GM12878 (cell line): ENCODE measurements at regions not wholly inside any gene's neighbourhood (a gene's known extent, or its start where the extent isn't known, plus 50 kb on each side); places are given as distances from the start of the nearest gene placed in this dataset.

ENCODE experiments used
- BCL11A ChIP-seq: IDR thresholded peaks from 2 replicates; pipeline ENCODE4 v1.6.1; 2011; ENCODE audit warnings: low read depth, low read length
- BHLHE40 ChIP-seq, 2 experiments: fragments of 450-650 bp in 1 of 2; IDR thresholded peaks; 2 replicates each; pipeline ENCODE4 v1.6.1; 2011 to 2017; ENCODE audit warnings: low read depth in 2 of 2, borderline replicate concordance in 1 of 2, improper control_type of control experiment in 1 of 2, low read length in 1 of 2, mild to moderate bottlenecking in 1 of 2
- CHD2 ChIP-seq: IDR thresholded peaks from 2 replicates; pipeline ENCODE4 v1.6.1; 2011; ENCODE audit warnings: low read depth, low read length, improper control_type of control experiment, borderline replicate concordance
- YY1 ChIP-seq: IDR thresholded peaks from 2 replicates; pipeline ENCODE4 v1.6.1; 2011; ENCODE audit warnings: low read depth, mild to moderate bottlenecking, low read length
- TF ChIP-seq, protein P1 (sequence below), 3 experiments: IDR thresholded peaks in 2 of 3; conservative IDR thresholded peaks in 1 of 3; 2 replicates each; pipeline ENCODE4 v1.5.1; 2011; ENCODE audit warnings: low read depth in 3 of 3, low read length in 3 of 3, mild to moderate bottlenecking in 3 of 3, control low read depth in 2 of 3, moderate library complexity in 2 of 3, inconsistent platforms in 1 of 3, mixed read lengths in 1 of 3; ENCODE audit not compliant: control insufficient read depth in 2 of 3, insufficient read depth in 1 of 3; ENCODE audit errors: extremely low read depth in 1 of 3
- TF ChIP-seq, protein P2 (sequence below): IDR thresholded peaks from 2 replicates; pipeline ENCODE4 v1.6.1; 2011; ENCODE audit warnings: low read depth, low read length, improper control_type of control experiment, borderline replicate concordance
- TF ChIP-seq, protein P3 (sequence below): fragments of 450-650 bp; IDR thresholded peaks from 2 replicates; pipeline ENCODE4 v1.6.1; 2017; ENCODE audit warnings: mild to moderate bottlenecking
- TF ChIP-seq, protein P4 (sequence below): fragments of 450-650 bp; formaldehyde crosslinking; IDR thresholded peaks from 2 replicates; pipeline ENCODE4 v1.4.0; 2020; ENCODE audit warnings: mild to moderate bottlenecking, moderate library complexity
- TF ChIP-seq, protein P5 (sequence below): IDR thresholded peaks from 2 replicates; pipeline ENCODE4 v1.6.1; 2012; ENCODE audit warnings: low read depth, low read length, improper control_type of control experiment
- TF ChIP-seq, protein P6 (sequence below): IDR thresholded peaks from 2 replicates; pipeline ENCODE4 v1.6.1; 2012; ENCODE audit warnings: mild to moderate bottlenecking, low read depth, low read length

DNA sequence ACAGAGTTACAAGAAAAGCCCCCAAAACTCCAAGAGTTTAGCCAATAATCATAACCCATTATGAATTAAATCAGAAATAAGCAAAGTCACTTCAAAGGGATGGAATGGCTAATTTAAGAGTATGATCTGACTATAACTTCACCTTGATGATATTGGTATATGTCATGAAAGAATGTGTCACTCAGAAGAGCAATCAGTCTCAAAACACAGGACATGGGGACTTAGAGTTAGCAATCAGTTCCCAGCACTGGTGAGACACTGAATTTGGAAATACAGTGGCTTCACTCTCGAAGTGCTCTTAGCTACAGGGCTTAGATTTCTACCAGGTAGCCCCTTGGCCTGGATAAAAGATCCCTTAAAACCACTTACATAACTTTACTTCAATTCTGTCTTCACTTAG, 65.7 kb upstream of the EXOC1L start:
- TF ChIP-seq, protein P1, sequence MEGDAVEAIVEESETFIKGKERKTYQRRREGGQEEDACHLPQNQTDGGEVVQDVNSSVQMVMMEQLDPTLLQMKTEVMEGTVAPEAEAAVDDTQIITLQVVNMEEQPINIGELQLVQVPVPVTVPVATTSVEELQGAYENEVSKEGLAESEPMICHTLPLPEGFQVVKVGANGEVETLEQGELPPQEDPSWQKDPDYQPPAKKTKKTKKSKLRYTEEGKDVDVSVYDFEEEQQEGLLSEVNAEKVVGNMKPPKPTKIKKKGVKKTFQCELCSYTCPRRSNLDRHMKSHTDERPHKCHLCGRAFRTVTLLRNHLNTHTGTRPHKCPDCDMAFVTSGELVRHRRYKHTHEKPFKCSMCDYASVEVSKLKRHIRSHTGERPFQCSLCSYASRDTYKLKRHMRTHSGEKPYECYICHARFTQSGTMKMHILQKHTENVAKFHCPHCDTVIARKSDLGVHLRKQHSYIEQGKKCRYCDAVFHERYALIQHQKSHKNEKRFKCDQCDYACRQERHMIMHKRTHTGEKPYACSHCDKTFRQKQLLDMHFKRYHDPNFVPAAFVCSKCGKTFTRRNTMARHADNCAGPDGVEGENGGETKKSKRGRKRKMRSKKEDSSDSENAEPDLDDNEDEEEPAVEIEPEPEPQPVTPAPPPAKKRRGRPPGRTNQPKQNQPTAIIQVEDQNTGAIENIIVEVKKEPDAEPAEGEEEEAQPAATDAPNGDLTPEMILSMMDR (IDR thresholded peaks at IDR 0.05 in 2 of 3, conservative IDR thresholded peaks at IDR 0.05 in 1 of 3; ENCODE audit: control insufficient read depth in 2 of 3, extremely low read depth in 1 of 3, insufficient read depth in 1 of 3, low read depth in 3 of 3, low read length in 3 of 3), result no peak
- no peak for TF ChIP-seq CHD2
- TF ChIP-seq, protein P2, sequence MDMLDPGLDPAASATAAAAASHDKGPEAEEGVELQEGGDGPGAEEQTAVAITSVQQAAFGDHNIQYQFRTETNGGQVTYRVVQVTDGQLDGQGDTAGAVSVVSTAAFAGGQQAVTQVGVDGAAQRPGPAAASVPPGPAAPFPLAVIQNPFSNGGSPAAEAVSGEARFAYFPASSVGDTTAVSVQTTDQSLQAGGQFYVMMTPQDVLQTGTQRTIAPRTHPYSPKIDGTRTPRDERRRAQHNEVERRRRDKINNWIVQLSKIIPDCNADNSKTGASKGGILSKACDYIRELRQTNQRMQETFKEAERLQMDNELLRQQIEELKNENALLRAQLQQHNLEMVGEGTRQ, result no peak
- TF ChIP-seq, protein P3, sequence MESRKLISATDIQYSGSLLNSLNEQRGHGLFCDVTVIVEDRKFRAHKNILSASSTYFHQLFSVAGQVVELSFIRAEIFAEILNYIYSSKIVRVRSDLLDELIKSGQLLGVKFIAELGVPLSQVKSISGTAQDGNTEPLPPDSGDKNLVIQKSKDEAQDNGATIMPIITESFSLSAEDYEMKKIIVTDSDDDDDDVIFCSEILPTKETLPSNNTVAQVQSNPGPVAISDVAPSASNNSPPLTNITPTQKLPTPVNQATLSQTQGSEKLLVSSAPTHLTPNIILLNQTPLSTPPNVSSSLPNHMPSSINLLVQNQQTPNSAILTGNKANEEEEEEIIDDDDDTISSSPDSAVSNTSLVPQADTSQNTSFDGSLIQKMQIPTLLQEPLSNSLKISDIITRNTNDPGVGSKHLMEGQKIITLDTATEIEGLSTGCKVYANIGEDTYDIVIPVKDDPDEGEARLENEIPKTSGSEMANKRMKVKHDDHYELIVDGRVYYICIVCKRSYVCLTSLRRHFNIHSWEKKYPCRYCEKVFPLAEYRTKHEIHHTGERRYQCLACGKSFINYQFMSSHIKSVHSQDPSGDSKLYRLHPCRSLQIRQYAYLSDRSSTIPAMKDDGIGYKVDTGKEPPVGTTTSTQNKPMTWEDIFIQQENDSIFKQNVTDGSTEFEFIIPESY, result no peak
- TF ChIP-seq, protein P4, sequence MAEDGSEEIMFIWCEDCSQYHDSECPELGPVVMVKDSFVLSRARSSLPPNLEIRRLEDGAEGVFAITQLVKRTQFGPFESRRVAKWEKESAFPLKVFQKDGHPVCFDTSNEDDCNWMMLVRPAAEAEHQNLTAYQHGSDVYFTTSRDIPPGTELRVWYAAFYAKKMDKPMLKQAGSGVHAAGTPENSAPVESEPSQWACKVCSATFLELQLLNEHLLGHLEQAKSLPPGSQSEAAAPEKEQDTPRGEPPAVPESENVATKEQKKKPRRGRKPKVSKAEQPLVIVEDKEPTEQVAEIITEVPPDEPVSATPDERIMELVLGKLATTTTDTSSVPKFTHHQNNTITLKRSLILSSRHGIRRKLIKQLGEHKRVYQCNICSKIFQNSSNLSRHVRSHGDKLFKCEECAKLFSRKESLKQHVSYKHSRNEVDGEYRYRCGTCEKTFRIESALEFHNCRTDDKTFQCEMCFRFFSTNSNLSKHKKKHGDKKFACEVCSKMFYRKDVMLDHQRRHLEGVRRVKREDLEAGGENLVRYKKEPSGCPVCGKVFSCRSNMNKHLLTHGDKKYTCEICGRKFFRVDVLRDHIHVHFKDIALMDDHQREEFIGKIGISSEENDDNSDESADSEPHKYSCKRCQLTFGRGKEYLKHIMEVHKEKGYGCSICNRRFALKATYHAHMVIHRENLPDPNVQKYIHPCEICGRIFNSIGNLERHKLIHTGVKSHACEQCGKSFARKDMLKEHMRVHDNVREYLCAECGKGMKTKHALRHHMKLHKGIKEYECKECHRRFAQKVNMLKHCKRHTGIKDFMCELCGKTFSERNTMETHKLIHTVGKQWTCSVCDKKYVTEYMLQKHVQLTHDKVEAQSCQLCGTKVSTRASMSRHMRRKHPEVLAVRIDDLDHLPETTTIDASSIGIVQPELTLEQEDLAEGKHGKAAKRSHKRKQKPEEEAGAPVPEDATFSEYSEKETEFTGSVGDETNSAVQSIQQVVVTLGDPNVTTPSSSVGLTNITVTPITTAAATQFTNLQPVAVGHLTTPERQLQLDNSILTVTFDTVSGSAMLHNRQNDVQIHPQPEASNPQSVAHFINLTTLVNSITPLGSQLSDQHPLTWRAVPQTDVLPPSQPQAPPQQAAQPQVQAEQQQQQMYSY (CRISPR knock-in tag), result no peak
- no peak for TF ChIP-seq BCL11A
- no peak for TF ChIP-seq YY1
- TF ChIP-seq, protein P5, sequence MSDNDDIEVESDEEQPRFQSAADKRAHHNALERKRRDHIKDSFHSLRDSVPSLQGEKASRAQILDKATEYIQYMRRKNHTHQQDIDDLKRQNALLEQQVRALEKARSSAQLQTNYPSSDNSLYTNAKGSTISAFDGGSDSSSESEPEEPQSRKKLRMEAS, result no peak
- TF ChIP-seq BHLHE40 (IDR thresholded peaks at IDR 0.05; ENCODE audit: borderline replicate concordance in 1 of 2, low read depth in 2 of 2, low read length in 1 of 2), result no peak
- TF ChIP-seq, protein P6, sequence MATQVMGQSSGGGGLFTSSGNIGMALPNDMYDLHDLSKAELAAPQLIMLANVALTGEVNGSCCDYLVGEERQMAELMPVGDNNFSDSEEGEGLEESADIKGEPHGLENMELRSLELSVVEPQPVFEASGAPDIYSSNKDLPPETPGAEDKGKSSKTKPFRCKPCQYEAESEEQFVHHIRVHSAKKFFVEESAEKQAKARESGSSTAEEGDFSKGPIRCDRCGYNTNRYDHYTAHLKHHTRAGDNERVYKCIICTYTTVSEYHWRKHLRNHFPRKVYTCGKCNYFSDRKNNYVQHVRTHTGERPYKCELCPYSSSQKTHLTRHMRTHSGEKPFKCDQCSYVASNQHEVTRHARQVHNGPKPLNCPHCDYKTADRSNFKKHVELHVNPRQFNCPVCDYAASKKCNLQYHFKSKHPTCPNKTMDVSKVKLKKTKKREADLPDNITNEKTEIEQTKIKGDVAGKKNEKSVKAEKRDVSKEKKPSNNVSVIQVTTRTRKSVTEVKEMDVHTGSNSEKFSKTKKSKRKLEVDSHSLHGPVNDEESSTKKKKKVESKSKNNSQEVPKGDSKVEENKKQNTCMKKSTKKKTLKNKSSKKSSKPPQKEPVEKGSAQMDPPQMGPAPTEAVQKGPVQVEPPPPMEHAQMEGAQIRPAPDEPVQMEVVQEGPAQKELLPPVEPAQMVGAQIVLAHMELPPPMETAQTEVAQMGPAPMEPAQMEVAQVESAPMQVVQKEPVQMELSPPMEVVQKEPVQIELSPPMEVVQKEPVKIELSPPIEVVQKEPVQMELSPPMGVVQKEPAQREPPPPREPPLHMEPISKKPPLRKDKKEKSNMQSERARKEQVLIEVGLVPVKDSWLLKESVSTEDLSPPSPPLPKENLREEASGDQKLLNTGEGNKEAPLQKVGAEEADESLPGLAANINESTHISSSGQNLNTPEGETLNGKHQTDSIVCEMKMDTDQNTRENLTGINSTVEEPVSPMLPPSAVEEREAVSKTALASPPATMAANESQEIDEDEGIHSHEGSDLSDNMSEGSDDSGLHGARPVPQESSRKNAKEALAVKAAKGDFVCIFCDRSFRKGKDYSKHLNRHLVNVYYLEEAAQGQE, result no peak
